ENCODE measurements at regions not wholly inside any gene's neighbourhood (a gene's known extent, or its start where the extent isn't known, plus 50 kb on each side); places are given as distances from the start of the nearest gene placed in this dataset.

- Histone ChIP-seq H3K27me3 (no peaks in the 10 kb centered on the region), H3K4me1 (no peaks in the 10 kb centered on the region), H3K27ac (no peak overlapping the region), H3K9me3 (no peaks in the 10 kb centered on the region), H3K36me3 (replicated peaks in 1 of 2; ENCODE audit: insufficient read depth in 1 of 2, low read depth in 2 of 2) (no peaks in the 10 kb centered on the region), H3K4me3 (no peak overlapping the region)
- DNase-seq = no peak
- intact Hi-C loops (cut with DNase I) = no loop called here
- 22 to 62% methylated on average over 3 of the region's 3 CpGs for WGBS, 2 donors
- no peak for TF ChIP-seq CTCF (IDR thresholded peaks at IDR 0.05)
- no peak for TF ChIP-seq POLR2A (IDR thresholded peaks at IDR 0.05)
- no peak for ATAC-seq
These were observed 86.1 kb upstream of the BZW1 start for GRCh38 chr2:200725596-200725995.

GRCh38 chr2:200728630-200729029, 83.1 kb upstream of the BZW1 start:
- no peaks in the 10 kb centered on the region for H3K4me1 ChIP-seq
- no peak for DNase-seq

GRCh38 chr2:200730302-200730701, 81.4 kb upstream of the BZW1 start:
- DNase-seq (no peak), ATAC-seq (no peak)
- intact Hi-C loops (cut with DNase I) = no loop called here
- no peaks in the 10 kb centered on the region for H3K9me3 ChIP-seq
- H3K36me3 ChIP-seq (replicated peaks in 1 of 2; ENCODE audit: insufficient read depth in 1 of 2, low read depth in 2 of 2) = no peaks in the 10 kb centered on the region
- no peaks in the 10 kb centered on the region for H3K27me3 ChIP-seq
- no peak overlapping the region for H3K4me3 ChIP-seq
- TF ChIP-seq CTCF (IDR thresholded peaks at IDR 0.05) (no peak), POLR2A (IDR thresholded peaks at IDR 0.05) (no peak)
- 46 to 73% methylated on average over 2 of the region's 2 CpGs for WGBS, 2 donors
- H3K27ac ChIP-seq = no peak overlapping the region
- H3K4me1 ChIP-seq = no peaks in the 10 kb centered on the region

More at GRCh38 chr2:200728630-200729029, 83.1 kb upstream of the BZW1 start:
- WGBS, 2 donors = 42 to 60% methylated on average over 1 of the region's 1 CpG
- Histone ChIP-seq H3K4me3 (no peak overlapping the region), H3K27ac (no peak overlapping the region), H3K9me3 (no peaks in the 10 kb centered on the region), H3K27me3 (no peaks in the 10 kb centered on the region), H3K36me3 (replicated peaks in 1 of 2; ENCODE audit: insufficient read depth in 1 of 2, low read depth in 2 of 2) (no peaks in the 10 kb centered on the region)
- intact Hi-C loops (cut with DNase I) = no loop called here
- TF ChIP-seq CTCF (IDR thresholded peaks at IDR 0.05) (no peak), POLR2A (IDR thresholded peaks at IDR 0.05) (no peak)
- ATAC-seq = no peak

- Histone ChIP-seq H3K4me1 (no peaks in the 10 kb centered on the region), H3K27ac (no peak overlapping the region), H3K36me3 (replicated peaks in 1 of 2; ENCODE audit: insufficient read depth in 1 of 2, low read depth in 2 of 2) (no peaks in the 10 kb centered on the region), H3K9me3 (no peaks in the 10 kb centered on the region), H3K4me3 (no peak overlapping the region), H3K27me3 (no peaks in the 10 kb centered on the region)
- TF ChIP-seq CTCF (IDR thresholded peaks at IDR 0.05) (no peak), POLR2A (IDR thresholded peaks at IDR 0.05) (no peak)
- WGBS, 2 donors = 67 to 79% methylated on average over 3 of the region's 3 CpGs
- DNase-seq = no peak
- no peak for ATAC-seq
- intact Hi-C loops (cut with DNase I) = no loop called here
These were observed 80.8 kb upstream of the BZW1 start for GRCh38 chr2:200730960-200731359.

- no peak overlapping the region for H3K27ac ChIP-seq
- H3K9me3 ChIP-seq = no peaks in the 10 kb centered on the region
- ATAC-seq = no peak
- peaks cover 3% of the 10 kb centered on the region for H3K4me1 ChIP-seq
- intact Hi-C loops (cut with DNase I) = no loop called here
- H3K27me3 ChIP-seq = no peaks in the 10 kb centered on the region
- WGBS, 2 donors = 77 to 78% methylated on average over 2 of the region's 2 CpGs
- TF ChIP-seq CTCF (IDR thresholded peaks at IDR 0.05) (no peak), POLR2A (IDR thresholded peaks at IDR 0.05) (no peak)
- no peak overlapping the region for H3K4me3 ChIP-seq
- DNase-seq = no peak
- no peaks in the 10 kb centered on the region for H3K36me3 ChIP-seq (replicated peaks in 1 of 2; ENCODE audit: insufficient read depth in 1 of 2, low read depth in 2 of 2)
These were observed 78.8 kb upstream of the BZW1 start for GRCh38 chr2:200732866-200733265.
